HL-60 (cell line): ENCODE measurements at regions not wholly inside any gene's neighbourhood (a gene's known extent, or its start where the extent isn't known, plus 50 kb on each side); places are given as distances from the start of the nearest gene placed in this dataset.

Experiments used
- CTCF ChIP-seq: IDR thresholded peaks from one replicate; pipeline ENCODE4 v1.5.1; 2011; ENCODE audit warnings: low read length, control low read depth, inconsistent platforms; ENCODE audit not compliant: insufficient read depth
- GABPA ChIP-seq: IDR thresholded peaks from 2 replicates; pipeline ENCODE4 v1.6.1; 2012; ENCODE audit warnings: low read depth

- TF ChIP-seq CTCF = no peak
- TF ChIP-seq GABPA = no peak
Measured at GRCh38 chr9:136608348-136609159, 54.2 kb upstream of the EGFL7 start.
